HG03196 (cell line): ENCODE measurements at regions not wholly inside any gene's neighbourhood (a gene's known extent, or its start where the extent isn't known, plus 50 kb on each side); places are given as distances from the start of the nearest gene placed in this dataset.
"Not testable (repeated sequence)": the region's sequence is repeated elsewhere in the genome, so short reads cannot be mapped to it uniquely, and the experiment has no call there.

Experiments used
- ATAC-seq: cut with Tn5 transposase; IDR thresholded peaks from one replicate; pipeline ENCODE4 v1.9.1; 2021; ENCODE audit not compliant: unreplicated experiment

GRCh38 chr13:52931539-52932431 lies 83.3 kb upstream of the PCDH8 start:
- ATAC-seq, result no peak

- ATAC-seq, result no peak
Observed at GRCh38 chr13:52931131-52931530, 82.7 kb upstream of the PCDH8 start.

- no peak for ATAC-seq
Observed at GRCh38 chr13:52929846-52930245, 81.4 kb upstream of the PCDH8 start.

GRCh38 chr13:52926971-52927370 lies 78.5 kb upstream of the PCDH8 start:
- ATAC-seq, result no peak

GRCh38 chr13:52925775-52926285 lies 77.4 kb upstream of the PCDH8 start:
- ATAC-seq, result no peak

GRCh38 chr13:52925251-52925650 lies 76.8 kb upstream of the PCDH8 start:
- no peak for ATAC-seq

- ATAC-seq, result no peak
Observed at GRCh38 chr13:52924289-52925148, 76.1 kb upstream of the PCDH8 start.

- no peak for ATAC-seq
Observed at GRCh38 chr13:52922961-52923360, 74.5 kb upstream of the PCDH8 start.

- ATAC-seq, result peak; percentile 96
Observed at GRCh38 chr13:52921194-52921593, 72.8 kb upstream of the PCDH8 start.

- no peak for ATAC-seq
Observed at GRCh38 chr13:52916486-52916990, 68.1 kb upstream of the PCDH8 start.

GRCh38 chr13:52911340-52911739 lies 62.9 kb upstream of the PCDH8 start:
- no peak for ATAC-seq

- not testable (repeated sequence) for ATAC-seq
Observed at GRCh38 chr13:52910318-52910717, 61.9 kb upstream of the PCDH8 start.

GRCh38 chr13:52906122-52906903 lies 57.9 kb upstream of the PCDH8 start:
- ATAC-seq, result no peak

- no peak for ATAC-seq
Observed at GRCh38 chr13:52905701-52906100, 57.3 kb upstream of the PCDH8 start.

- peak; percentile 76 for ATAC-seq
Observed at GRCh38 chr13:52903320-52903719, 54.9 kb upstream of the PCDH8 start.

GRCh38 chr13:52899206-52899605 lies 50.8 kb upstream of the PCDH8 start:
- ATAC-seq, result no peak
